Smooth muscle cell (in vitro differentiated cells): ENCODE measurements at regions not wholly inside any gene's neighbourhood (a gene's known extent, or its start where the extent isn't known, plus 50 kb on each side); places are given as distances from the start of the nearest gene placed in this dataset.

Experiments
- DNase-seq: peaks from one replicate; lab custom pipeline; 2025; ENCODE audit not compliant: unreplicated experiment; lab: John Stamatoyannopoulos, UW
- H2AFZ ChIP-seq: fragments of 200-600 bp; sonication (generic); 2 replicates; pipeline ENCODE4 v1.6.0; 2016; ENCODE audit warnings: antibody characterized with exemption, low read depth, mild to moderate bottlenecking
- H3F3A ChIP-seq: fragments of 200-600 bp; sonication (generic); 2 replicates; pipeline ENCODE4 v1.6.0; 2017; ENCODE audit warnings: antibody characterized with exemption, low read depth
- H3K27ac ChIP-seq: fragments of 200-600 bp; sonication (generic); 2 replicates; pipeline ENCODE4 v1.5.1; 2016; ENCODE audit warnings: low read depth, mild to moderate bottlenecking
- H3K27me3 ChIP-seq: fragments of 200-600 bp; sonication (generic); 2 replicates; pipeline ENCODE4 v1.6.1; 2016; ENCODE audit warnings: low read depth, mild to moderate bottlenecking
- H3K36me3 ChIP-seq: fragments of 200-600 bp; sonication (generic); 2 replicates; pipeline ENCODE4 v1.5.1; 2016; ENCODE audit warnings: low read depth
- H3K4me1 ChIP-seq: fragments of 200-600 bp; sonication (generic); 2 replicates; pipeline ENCODE4 v1.5.1; 2016; ENCODE audit warnings: low read depth
- H3K4me2 ChIP-seq: fragments of 200-600 bp; sonication (generic); 2 replicates; pipeline ENCODE4 v1.6.0; 2016; ENCODE audit warnings: mild to moderate bottlenecking
- H3K4me3 ChIP-seq: fragments of 200-600 bp; sonication (generic); 2 replicates; pipeline ENCODE4 v1.5.1; 2016; ENCODE audit warnings: mild to moderate bottlenecking
- H3K79me2 ChIP-seq: fragments of 200-600 bp; sonication (generic); 2 replicates; pipeline ENCODE4 v1.6.0; 2016; ENCODE audit warnings: low read depth, mild to moderate bottlenecking
- H3K9ac ChIP-seq: fragments of 200-600 bp; sonication (generic); 2 replicates; pipeline ENCODE4 v1.6.0; 2016; ENCODE audit warnings: low read depth
- H3K9me3 ChIP-seq: fragments of 200-600 bp; sonication (generic); replicated peaks from 2 replicates; pipeline ENCODE4 v1.5.1; 2016; ENCODE audit warnings: low read depth
- H4K20me1 ChIP-seq: fragments of 200-600 bp; sonication (generic); 2 replicates; pipeline ENCODE4 v1.6.0; 2016; ENCODE audit warnings: low read depth
- WGBS: methylation state at CpG from one replicate; pipeline ENCODE4 v1.1.7; 2016; ENCODE audit warnings: low lambda C conversion rate; 5-methylcytosine and 5-hydroxymethylcytosine counted together
- TF ChIP-seq, protein P1 (sequence below): fragments of 200-600 bp; sonication (generic); IDR thresholded peaks from 2 replicates; pipeline ENCODE4 v1.5.1; 2017; ENCODE audit warnings: borderline replicate concordance, mild to moderate bottlenecking, antibody characterized with exemption; ENCODE audit not compliant: insufficient read depth, poor library complexity, severe bottlenecking

- H4K20me1 ChIP-seq = no peaks in the 10 kb centered on the region
- H3K79me2 ChIP-seq = no peaks in the 10 kb centered on the region
- no peak overlapping the region for H2AFZ ChIP-seq
- 97% methylated on average over 1 of the region's 1 CpG for WGBS
- TF ChIP-seq, protein P1, sequence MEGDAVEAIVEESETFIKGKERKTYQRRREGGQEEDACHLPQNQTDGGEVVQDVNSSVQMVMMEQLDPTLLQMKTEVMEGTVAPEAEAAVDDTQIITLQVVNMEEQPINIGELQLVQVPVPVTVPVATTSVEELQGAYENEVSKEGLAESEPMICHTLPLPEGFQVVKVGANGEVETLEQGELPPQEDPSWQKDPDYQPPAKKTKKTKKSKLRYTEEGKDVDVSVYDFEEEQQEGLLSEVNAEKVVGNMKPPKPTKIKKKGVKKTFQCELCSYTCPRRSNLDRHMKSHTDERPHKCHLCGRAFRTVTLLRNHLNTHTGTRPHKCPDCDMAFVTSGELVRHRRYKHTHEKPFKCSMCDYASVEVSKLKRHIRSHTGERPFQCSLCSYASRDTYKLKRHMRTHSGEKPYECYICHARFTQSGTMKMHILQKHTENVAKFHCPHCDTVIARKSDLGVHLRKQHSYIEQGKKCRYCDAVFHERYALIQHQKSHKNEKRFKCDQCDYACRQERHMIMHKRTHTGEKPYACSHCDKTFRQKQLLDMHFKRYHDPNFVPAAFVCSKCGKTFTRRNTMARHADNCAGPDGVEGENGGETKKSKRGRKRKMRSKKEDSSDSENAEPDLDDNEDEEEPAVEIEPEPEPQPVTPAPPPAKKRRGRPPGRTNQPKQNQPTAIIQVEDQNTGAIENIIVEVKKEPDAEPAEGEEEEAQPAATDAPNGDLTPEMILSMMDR = no peak
- no peak overlapping the region for H3K27ac ChIP-seq
- no peak overlapping the region for H3K4me3 ChIP-seq
- H3K9ac ChIP-seq = no peak overlapping the region
- H3K4me1 ChIP-seq = peaks cover 3% of the 10 kb centered on the region
- H3K36me3 ChIP-seq = no peaks in the 10 kb centered on the region
- no peaks in the 10 kb centered on the region for H3K9me3 ChIP-seq
- H3K27me3 ChIP-seq = no peaks in the 10 kb centered on the region
- DNase-seq = no peak
- H3K4me2 ChIP-seq = no peak overlapping the region
- H3F3A ChIP-seq = peaks cover 3% of the 10 kb centered on the region
These were observed 820.0 kb upstream of the SEMA6D start for GRCh38 chr15:46897266-46897665.

DNA sequence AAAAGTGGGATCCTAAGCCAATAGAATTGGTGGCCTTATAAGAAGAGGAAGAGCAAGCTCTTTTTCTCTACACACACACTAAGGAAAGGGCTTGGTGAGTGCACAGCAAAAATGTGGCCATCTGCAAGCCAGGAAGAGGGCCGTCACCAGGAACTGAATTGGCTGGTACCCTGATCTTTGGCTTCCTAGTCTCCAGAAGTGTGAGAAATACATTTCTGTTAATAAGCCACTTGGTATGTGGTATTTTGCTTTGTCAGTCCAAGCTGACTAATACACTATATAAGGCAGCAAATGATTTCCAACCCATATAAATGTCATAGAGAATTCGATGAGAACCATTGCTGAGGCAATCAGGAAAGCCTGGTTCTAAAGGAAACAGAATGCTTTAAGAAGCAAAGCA lies 816.3 kb upstream of the SEMA6D start:
- no peaks in the 10 kb centered on the region for H3K4me1 ChIP-seq
- H3K9ac ChIP-seq = no peak overlapping the region
- H4K20me1 ChIP-seq = no peaks in the 10 kb centered on the region
- no peaks in the 10 kb centered on the region for H3K27me3 ChIP-seq
- TF ChIP-seq, protein P1 = no peak
- no peaks in the 10 kb centered on the region for H3K36me3 ChIP-seq
- no peak overlapping the region for H2AFZ ChIP-seq
- H3K4me3 ChIP-seq = no peak overlapping the region
- DNase-seq = no peak
- H3F3A ChIP-seq = peaks cover 3% of the 10 kb centered on the region
- peak overlapping the region; percentile 45 for H3K27ac ChIP-seq
- 34% methylated on average over 2 of the region's 2 CpGs for WGBS
- H3K79me2 ChIP-seq = no peaks in the 10 kb centered on the region
- H3K4me2 ChIP-seq = peak overlapping the region; percentile 56
- H3K9me3 ChIP-seq = no peaks in the 10 kb centered on the region

DNA sequence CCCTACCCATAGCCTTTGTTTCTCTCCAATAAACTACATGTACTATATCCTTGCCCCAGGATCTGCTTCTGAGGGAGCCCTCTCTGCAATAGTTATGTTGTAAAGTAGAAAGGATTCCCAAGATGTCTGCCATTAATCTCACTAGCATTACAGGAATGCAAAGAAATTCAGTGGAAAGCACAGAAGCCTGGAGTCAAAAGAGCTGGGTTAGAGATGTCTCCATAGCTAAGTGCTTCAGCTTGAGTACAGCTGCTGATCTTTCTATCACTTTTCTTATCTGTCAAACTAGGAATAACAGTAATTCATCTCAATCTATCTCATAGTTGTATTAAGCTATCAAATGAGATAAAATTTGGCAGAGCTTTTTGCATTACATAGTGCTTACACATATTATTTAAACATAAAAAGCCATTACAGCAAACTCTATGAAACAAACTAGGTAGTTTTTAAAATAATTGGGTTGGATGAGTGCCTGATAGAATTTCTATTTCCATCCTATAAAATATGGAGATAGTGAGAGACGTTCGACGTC lies 799.5 kb upstream of the SEMA6D start:
- no peak for DNase-seq
- Histone ChIP-seq H3K27ac (no peak overlapping the region), H3K4me2 (no peak overlapping the region), H3K4me3 (no peak overlapping the region), H3K36me3 (peaks cover under 1% of the 10 kb centered on the region), H3K9me3 (peaks cover under 1% of the 10 kb centered on the region), H3F3A (no peaks in the 10 kb centered on the region), H4K20me1 (no peaks in the 10 kb centered on the region), H3K27me3 (no peaks in the 10 kb centered on the region), H3K4me1 (no peaks in the 10 kb centered on the region), H3K9ac (no peak overlapping the region), H3K79me2 (no peaks in the 10 kb centered on the region), H2AFZ (peak overlapping the region; percentile 81)
- TF ChIP-seq, protein P1 = no peak
- WGBS = 87% methylated on average over 3 of the region's 3 CpGs

GRCh38 chr15:46918462-46919140 lies 798.7 kb upstream of the SEMA6D start:
- Histone ChIP-seq H3K4me3 (no peak overlapping the region), H3K4me2 (no peak overlapping the region), H3K9ac (no peak overlapping the region), H3K27ac (no peak overlapping the region), H3K36me3 (no peaks in the 10 kb centered on the region), H3K9me3 (no peaks in the 10 kb centered on the region), H3K4me1 (no peaks in the 10 kb centered on the region), H3F3A (no peaks in the 10 kb centered on the region), H3K79me2 (no peaks in the 10 kb centered on the region), H4K20me1 (no peaks in the 10 kb centered on the region), H3K27me3 (no peaks in the 10 kb centered on the region), H2AFZ (no peak overlapping the region)
- DNase-seq = no peak
- 96% methylated on average over 20 of the region's 20 CpGs for WGBS
- TF ChIP-seq, protein P1 = no peak
